Testis (tissue), 2 donors: ENCODE measurements at regions not wholly inside any gene's neighbourhood (a gene's known extent, or its start where the extent isn't known, plus 50 kb on each side); places are given as distances from the start of the nearest gene placed in this dataset.

Source experiments
- DNase-seq: peaks from one replicate; pipeline ENCODE4 v3.0.0-alpha.2; 2019
- H3K27ac ChIP-seq, 2 donors: fragments of 200-600 bp; sonication (generic); one replicate each; pipeline ENCODE4 v1.5.1; 2019
- H3K27me3 ChIP-seq: fragments of 200-600 bp; sonication (generic); one replicate; pipeline ENCODE4 v1.5.1; 2019
- H3K36me3 ChIP-seq: fragments of 200-600 bp; sonication (generic); one replicate; pipeline ENCODE4 v1.5.1; 2017; ENCODE audit warnings: low read depth; ENCODE audit errors: missing control alignments
- H3K4me1 ChIP-seq: fragments of 200-600 bp; sonication (generic); one replicate; pipeline ENCODE4 v1.5.1; 2019
- H3K4me3 ChIP-seq, 2 donors: fragments of 200-600 bp; sonication (generic); one replicate each; pipeline ENCODE4 v1.5.1; 2017 to 2019
- H3K9me3 ChIP-seq: fragments of 200-600 bp; sonication (generic); one replicate; pipeline ENCODE4 v1.5.1; 2017
- POLR2A ChIP-seq: fragments of 450-650 bp; IDR thresholded peaks from one replicate; pipeline ENCODE4 v1.6.1; 2017; ENCODE audit warnings: antibody characterized with exemption, mild to moderate bottlenecking, moderate library complexity
- WGBS, 2 donors: methylation state at CpG; one replicate each; pipeline ENCODE4 v1.1.5; 2018; 5-methylcytosine and 5-hydroxymethylcytosine counted together
- intact Hi-C: fragments of 100-400 bp; cut with DNase I; formaldehyde crosslinking; loops from one replicate; pipeline ENCODE4 v1.15.1; 2023; ENCODE audit warnings: low total_unique reads
- TF ChIP-seq, protein P1 (sequence below), 3 experiments: fragments of 450-650 bp in 2 of 3; fragments of 200-600 bp in 1 of 3; sonication (generic) in 1 of 3; IDR thresholded peaks; one replicate each; pipeline ENCODE4 v1.5.1; 2016 to 2019; ENCODE audit warnings: antibody characterized with exemption in 3 of 3, mild to moderate bottlenecking in 2 of 3, moderate library complexity in 1 of 3

DNA sequence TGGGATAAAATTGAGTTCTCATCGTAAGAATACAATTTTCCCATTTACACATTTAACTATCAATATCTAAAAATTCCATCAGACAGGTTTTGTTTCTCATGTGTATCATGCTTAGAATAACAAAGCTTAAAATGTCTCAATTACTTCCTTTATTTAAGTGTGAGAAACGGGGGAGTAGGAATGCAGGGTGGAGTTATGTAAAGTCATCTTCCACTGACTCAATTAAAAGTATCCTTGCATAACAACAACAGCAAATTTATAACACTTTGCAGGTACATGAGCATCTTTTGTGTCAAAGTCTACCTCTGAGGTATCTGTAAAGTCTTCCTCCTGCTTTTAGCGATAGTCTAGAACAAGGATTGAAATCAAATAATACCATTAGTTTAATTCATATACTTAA lies 327.1 kb downstream of the EPHA4 start:
- no peak for DNase-seq
- H3K4me3 ChIP-seq: no peak overlapping the region
- H3K27me3 ChIP-seq: no peaks in the 10 kb centered on the region
- H3K9me3 ChIP-seq: no peaks in the 10 kb centered on the region
- intact Hi-C loops: no loop called here
- TF ChIP-seq, protein P1, sequence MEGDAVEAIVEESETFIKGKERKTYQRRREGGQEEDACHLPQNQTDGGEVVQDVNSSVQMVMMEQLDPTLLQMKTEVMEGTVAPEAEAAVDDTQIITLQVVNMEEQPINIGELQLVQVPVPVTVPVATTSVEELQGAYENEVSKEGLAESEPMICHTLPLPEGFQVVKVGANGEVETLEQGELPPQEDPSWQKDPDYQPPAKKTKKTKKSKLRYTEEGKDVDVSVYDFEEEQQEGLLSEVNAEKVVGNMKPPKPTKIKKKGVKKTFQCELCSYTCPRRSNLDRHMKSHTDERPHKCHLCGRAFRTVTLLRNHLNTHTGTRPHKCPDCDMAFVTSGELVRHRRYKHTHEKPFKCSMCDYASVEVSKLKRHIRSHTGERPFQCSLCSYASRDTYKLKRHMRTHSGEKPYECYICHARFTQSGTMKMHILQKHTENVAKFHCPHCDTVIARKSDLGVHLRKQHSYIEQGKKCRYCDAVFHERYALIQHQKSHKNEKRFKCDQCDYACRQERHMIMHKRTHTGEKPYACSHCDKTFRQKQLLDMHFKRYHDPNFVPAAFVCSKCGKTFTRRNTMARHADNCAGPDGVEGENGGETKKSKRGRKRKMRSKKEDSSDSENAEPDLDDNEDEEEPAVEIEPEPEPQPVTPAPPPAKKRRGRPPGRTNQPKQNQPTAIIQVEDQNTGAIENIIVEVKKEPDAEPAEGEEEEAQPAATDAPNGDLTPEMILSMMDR (IDR thresholded peaks at IDR 0.05): no peak
- TF ChIP-seq POLR2A: no peak
- H3K27ac ChIP-seq: no peak overlapping the region
- WGBS, 2 donors: 62% methylated on average over 3 of the region's 3 CpGs
- H3K4me1 ChIP-seq: no peaks in the 10 kb centered on the region
- no peaks in the 10 kb centered on the region for H3K36me3 ChIP-seq

DNA sequence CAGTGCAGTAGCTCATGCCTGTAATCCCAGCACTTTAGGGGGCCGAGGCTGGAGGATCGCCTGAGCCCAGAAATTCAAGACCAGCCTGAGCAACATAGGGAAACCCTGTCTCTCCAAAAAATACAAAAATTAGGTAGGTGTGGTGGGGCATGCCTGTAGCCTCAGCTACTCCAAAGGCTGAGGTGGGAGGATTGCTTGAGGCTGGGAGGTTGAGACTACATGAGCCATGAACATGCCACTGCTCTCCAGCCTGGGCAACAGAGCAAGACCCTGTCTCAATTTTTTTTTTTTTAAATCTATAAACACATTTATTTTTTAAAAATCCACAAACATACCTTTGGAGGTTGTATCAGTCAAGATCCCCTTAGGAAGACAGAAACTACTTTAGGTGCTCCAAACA lies 326.3 kb downstream of the EPHA4 start:
- Histone ChIP-seq H3K4me3 (no peak overlapping the region), H3K27ac (no peak overlapping the region), H3K4me1 (no peaks in the 10 kb centered on the region), H3K36me3 (no peaks in the 10 kb centered on the region), H3K27me3 (no peaks in the 10 kb centered on the region), H3K9me3 (no peaks in the 10 kb centered on the region)
- 87 to 90% methylated on average over 2 of the region's 2 CpGs for WGBS, 2 donors
- TF ChIP-seq, protein P1 (IDR thresholded peaks at IDR 0.05): no peak
- TF ChIP-seq POLR2A: no peak
- intact Hi-C loops: no loop called here
- no peak for DNase-seq

DNA sequence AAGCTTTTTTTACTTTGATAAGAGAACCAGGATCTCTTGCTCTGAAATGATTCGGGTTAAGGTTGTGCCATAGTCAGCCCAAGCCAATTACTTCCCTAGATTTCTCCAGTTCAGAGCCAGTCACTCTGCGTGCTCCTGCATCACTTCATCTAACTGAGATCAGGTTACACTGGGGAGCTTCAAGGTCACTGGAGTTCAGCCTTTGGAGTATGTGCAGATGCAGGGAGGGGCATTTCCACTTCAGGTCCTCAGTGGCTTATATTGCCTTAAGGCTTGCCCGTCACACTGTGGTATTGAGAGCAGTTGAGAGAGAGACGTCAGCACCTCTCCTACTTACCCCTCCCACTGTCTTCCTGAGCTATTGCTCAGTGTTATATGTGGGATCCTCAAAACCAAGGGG lies 317.8 kb downstream of the EPHA4 start:
- Histone ChIP-seq H3K27me3 (no peaks in the 10 kb centered on the region), H3K36me3 (no peaks in the 10 kb centered on the region), H3K27ac (no peak overlapping the region), H3K9me3 (no peaks in the 10 kb centered on the region), H3K4me1 (no peaks in the 10 kb centered on the region), H3K4me3 (no peak overlapping the region)
- intact Hi-C loops: no loop called here
- 65 to 75% methylated on average over 4 of the region's 4 CpGs for WGBS, 2 donors
- no peak for TF ChIP-seq POLR2A
- TF ChIP-seq, protein P1 (IDR thresholded peaks at IDR 0.05): no peak
- DNase-seq: no peak

DNA sequence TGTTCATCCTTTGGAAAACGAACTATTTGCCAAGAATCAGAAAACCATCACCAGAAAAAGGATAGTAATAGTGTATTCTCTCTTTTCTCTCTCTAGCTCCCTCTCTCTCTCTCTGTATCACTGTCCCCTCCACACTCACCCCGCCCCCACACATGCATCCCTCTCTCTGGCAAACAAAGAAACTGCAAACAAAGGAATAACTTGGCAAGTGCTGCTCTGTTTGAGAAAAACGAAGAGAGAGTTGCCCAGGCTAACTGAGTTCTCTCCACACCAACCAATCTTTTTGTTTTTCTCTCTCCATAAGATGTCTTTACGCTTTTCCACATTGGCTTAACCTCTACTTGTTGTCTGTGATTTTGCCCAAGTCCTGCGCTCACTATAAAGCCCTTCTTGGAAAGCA lies 316.2 kb downstream of the EPHA4 start:
- TF ChIP-seq POLR2A: no peak
- TF ChIP-seq, protein P1 (IDR thresholded peaks at IDR 0.05): no peak
- no peaks in the 10 kb centered on the region for H3K9me3 ChIP-seq
- H3K27ac ChIP-seq: no peak overlapping the region
- WGBS, 2 donors: 47 to 54% methylated on average over 5 of the region's 5 CpGs
- H3K36me3 ChIP-seq: no peaks in the 10 kb centered on the region
- no peak for DNase-seq
- intact Hi-C loops: no loop called here
- no peaks in the 10 kb centered on the region for H3K27me3 ChIP-seq
- H3K4me1 ChIP-seq: no peaks in the 10 kb centered on the region
- H3K4me3 ChIP-seq: no peak overlapping the region

DNA sequence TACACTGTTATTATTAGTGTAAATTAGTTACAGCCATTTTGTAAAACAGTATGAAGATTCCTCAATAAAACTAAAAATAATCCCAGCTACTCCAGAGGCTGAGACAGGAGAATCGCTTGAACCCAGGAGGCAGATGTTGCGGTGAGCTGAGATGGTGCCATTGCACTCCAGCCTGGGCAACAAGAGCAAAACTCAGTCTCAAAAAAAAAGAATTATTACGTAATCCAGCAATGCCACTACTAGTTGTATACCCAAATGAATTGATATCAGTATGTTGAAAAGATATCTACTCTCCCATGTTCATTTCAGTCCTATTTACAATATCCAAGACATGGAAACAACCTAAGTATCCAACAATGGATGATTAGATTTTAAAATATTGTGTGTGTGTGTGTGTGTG lies 313.6 kb downstream of the EPHA4 start:
- Histone ChIP-seq H3K9me3 (no peaks in the 10 kb centered on the region), H3K27me3 (no peaks in the 10 kb centered on the region), H3K36me3 (no peaks in the 10 kb centered on the region), H3K4me1 (no peaks in the 10 kb centered on the region), H3K4me3 (no peak overlapping the region), H3K27ac (no peak overlapping the region)
- no peak for TF ChIP-seq POLR2A
- TF ChIP-seq, protein P1 (IDR thresholded peaks at IDR 0.05): no peak
- 94 to 95% methylated on average over 3 of the region's 3 CpGs for WGBS, 2 donors
- DNase-seq: no peak
- intact Hi-C loops: no loop called here
